ENCODE measurements at regions not wholly inside any gene's neighbourhood (a gene's known extent, or its start where the extent isn't known, plus 50 kb on each side); places are given as distances from the start of the nearest gene placed in this dataset.

DNA sequence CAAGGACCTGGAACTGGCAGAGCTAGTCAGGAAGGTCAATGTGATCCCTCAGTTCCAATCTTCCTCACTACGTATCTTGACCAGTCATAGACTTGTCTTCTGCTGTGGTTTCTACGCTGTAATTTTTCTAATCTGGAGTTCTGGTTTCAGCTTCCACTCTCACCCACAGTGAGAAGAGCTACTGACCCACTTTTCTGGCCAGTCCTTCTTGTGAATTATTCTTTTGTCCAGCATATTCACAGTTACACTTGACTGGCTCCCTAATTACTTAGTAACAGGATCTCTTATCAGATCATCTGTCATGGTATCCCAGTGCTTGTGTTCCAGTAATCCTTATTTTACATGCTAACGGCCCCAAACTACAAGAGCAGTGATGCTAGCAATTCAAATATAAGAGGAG, 72.4 kb upstream of the MME start:
- DNase-seq: no peak
- Histone ChIP-seq H3K4me1 (no peaks in the 10 kb centered on the region), H3K36me3 (no peaks in the 10 kb centered on the region), H3K9me3 (peaks cover 0 to 3% (median 0%) of the 10 kb centered on the region in 12 donors), H3K27ac (no peak overlapping the region), H3K27me3 (no peaks in the 10 kb centered on the region), H3K4me3 (no peak overlapping the region)
- no peak for ATAC-seq
- intact Hi-C loops (cut with DNase I): no loop called here
- TF ChIP-seq POLR2A (IDR thresholded peaks at IDR 0.05): no peak
- TF ChIP-seq, protein P1, sequence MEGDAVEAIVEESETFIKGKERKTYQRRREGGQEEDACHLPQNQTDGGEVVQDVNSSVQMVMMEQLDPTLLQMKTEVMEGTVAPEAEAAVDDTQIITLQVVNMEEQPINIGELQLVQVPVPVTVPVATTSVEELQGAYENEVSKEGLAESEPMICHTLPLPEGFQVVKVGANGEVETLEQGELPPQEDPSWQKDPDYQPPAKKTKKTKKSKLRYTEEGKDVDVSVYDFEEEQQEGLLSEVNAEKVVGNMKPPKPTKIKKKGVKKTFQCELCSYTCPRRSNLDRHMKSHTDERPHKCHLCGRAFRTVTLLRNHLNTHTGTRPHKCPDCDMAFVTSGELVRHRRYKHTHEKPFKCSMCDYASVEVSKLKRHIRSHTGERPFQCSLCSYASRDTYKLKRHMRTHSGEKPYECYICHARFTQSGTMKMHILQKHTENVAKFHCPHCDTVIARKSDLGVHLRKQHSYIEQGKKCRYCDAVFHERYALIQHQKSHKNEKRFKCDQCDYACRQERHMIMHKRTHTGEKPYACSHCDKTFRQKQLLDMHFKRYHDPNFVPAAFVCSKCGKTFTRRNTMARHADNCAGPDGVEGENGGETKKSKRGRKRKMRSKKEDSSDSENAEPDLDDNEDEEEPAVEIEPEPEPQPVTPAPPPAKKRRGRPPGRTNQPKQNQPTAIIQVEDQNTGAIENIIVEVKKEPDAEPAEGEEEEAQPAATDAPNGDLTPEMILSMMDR (IDR thresholded peaks at IDR 0.05): no peak
- 62 to 82% (median 72%) methylated on average over 3 of the region's 3 CpGs for WGBS, 4 donors

DNA sequence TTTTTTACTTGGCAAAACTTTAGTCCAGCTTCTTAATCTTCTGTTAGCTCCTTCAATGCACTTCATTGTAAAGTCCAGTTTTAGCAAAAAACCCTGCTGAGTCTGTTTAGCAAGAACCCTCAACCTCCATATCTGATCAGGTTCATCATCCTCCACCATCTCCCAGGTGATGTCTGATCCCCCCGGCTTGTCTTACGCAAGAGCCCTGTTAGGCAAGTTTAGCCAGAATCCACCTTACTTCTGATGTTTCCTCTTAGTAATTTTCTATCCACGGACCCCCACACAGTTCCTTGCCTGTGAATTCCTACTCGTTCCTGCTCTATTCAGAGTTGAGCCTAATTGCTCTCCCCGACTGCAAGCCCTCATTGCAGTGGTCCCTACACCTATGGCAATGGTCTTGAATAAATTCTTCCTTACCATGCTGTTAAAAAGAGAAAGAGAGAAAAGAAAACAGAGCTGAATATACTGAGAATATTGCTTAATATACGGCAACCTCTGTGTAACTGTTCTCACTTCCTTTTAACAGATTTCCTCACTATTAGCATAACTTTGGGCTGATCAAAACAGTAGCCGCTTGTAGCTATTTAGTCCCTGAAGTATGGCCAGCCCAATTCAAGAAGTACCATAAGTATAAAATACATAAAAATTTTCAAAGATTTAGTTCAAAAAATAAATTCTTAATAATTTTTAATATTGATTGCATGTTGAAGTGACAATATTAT, 78.7 kb upstream of the MME start:
- no peak for TF ChIP-seq POLR2A (IDR thresholded peaks at IDR 0.05)
- TF ChIP-seq, protein P1 (IDR thresholded peaks at IDR 0.05): no peak
- WGBS, 4 donors: 72 to 75% (median 72%) methylated on average over 7 of the region's 7 CpGs
- ATAC-seq: peak in 1 of 4 donors; percentile 49
- intact Hi-C loops (cut with DNase I): no loop called here
- H3K27me3 ChIP-seq: no peaks in the 10 kb centered on the region
- H3K4me3 ChIP-seq: no peak overlapping the region
- H3K4me1 ChIP-seq: no peaks in the 10 kb centered on the region
- H3K36me3 ChIP-seq: no peaks in the 10 kb centered on the region
- H3K27ac ChIP-seq: no peak overlapping the region
- DNase-seq: no peak
- peaks cover 0 to 3% (median 0%) of the 10 kb centered on the region in 12 donors for H3K9me3 ChIP-seq

DNA sequence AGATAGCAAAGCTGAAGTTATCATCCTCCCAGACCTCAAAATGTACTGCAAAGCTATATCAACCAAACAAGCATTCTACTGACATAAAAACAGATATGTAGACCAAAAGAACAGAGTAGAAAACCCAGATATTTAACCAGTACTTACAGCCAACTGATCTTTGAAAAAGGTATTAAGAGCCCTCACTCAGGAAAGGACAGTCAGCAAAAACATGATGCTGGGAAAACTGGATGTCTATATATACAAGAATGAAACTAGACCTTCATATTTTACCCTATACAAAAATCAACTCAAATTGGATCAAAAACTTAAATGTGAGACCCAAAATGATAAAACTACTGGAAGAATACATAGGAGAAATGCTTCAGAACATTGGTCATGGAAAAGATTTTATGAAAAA, 87.5 kb upstream of the MME start:
- H3K9me3 ChIP-seq: peaks cover 0 to 4% (median 0%) of the 10 kb centered on the region in 12 donors
- no peak for TF ChIP-seq POLR2A (IDR thresholded peaks at IDR 0.05)
- TF ChIP-seq, protein P1 (IDR thresholded peaks at IDR 0.05): no peak
- DNase-seq: no peak
- no peak overlapping the region for H3K27ac ChIP-seq
- H3K36me3 ChIP-seq: no peaks in the 10 kb centered on the region
- H3K4me3 ChIP-seq: no peak overlapping the region
- H3K4me1 ChIP-seq: no peaks in the 10 kb centered on the region
- ATAC-seq: no peak
- intact Hi-C loops (cut with DNase I): no loop called here
- H3K27me3 ChIP-seq: no peaks in the 10 kb centered on the region

DNA sequence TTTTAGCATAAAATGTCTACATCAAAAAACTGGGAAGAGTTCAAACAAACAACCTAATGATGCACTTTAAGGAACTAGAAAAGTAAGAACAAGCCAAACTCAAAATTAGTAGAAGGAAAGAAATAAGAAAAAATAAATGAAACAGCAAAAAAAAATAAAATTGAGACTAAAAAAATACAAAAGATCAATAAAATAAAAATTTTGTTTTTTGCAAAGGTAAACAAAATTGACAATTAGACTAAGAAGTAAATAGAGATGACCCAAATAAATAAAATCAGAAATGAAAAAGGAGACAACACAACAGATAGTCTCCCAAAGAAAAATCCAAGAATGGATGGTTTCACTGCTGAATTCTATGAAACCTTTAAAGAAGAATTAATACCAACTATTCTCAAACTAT, 89.6 kb upstream of the MME start:
- Histone ChIP-seq H3K4me1 (no peaks in the 10 kb centered on the region), H3K27me3 (no peaks in the 10 kb centered on the region), H3K27ac (no peak overlapping the region), H3K9me3 (peaks cover 0 to 4% (median 0%) of the 10 kb centered on the region in 12 donors), H3K4me3 (no peak overlapping the region), H3K36me3 (no peaks in the 10 kb centered on the region)
- no peak for ATAC-seq
- intact Hi-C loops (cut with DNase I): no loop called here
- no peak for DNase-seq
- TF ChIP-seq POLR2A (IDR thresholded peaks at IDR 0.05): no peak
- TF ChIP-seq, protein P1 (IDR thresholded peaks at IDR 0.05): no peak
